H9 (cell line): ENCODE measurements at regions not wholly inside any gene's neighbourhood (a gene's known extent, or its start where the extent isn't known, plus 50 kb on each side); places are given as distances from the start of the nearest gene placed in this dataset.

Source experiments
- DNase-seq: peaks from one replicate; pipeline ENCODE4 v3.0.0-alpha.2; 2017
- H2AFZ ChIP-seq: one replicate; pipeline ENCODE4 v1.6.1; 2013; ENCODE audit warnings: mild to moderate bottlenecking, low read length, control low read depth, moderate library complexity
- H2AK5ac ChIP-seq: 2 replicates; pipeline ENCODE4 v1.6.1; 2013; ENCODE audit warnings: low read length, control low read depth, mixed read lengths; ENCODE audit not compliant: insufficient read length
- H2BK120ac ChIP-seq: one replicate; pipeline ENCODE4 v1.6.1; 2013; ENCODE audit warnings: low read depth, mild to moderate bottlenecking, low read length, control low read depth, inconsistent platforms; ENCODE audit not compliant: poor library complexity, severe bottlenecking
- H2BK12ac ChIP-seq: 2 replicates; pipeline ENCODE4 v1.6.1; 2013; ENCODE audit warnings: low read length, control low read depth, mixed read lengths, low read depth; ENCODE audit not compliant: insufficient read length
- H2BK15ac ChIP-seq: 2 replicates; pipeline ENCODE4 v1.6.1; 2013; ENCODE audit warnings: low read depth, low read length, control low read depth
- H2BK20ac ChIP-seq: one replicate; pipeline ENCODE4 v1.6.1; 2013; ENCODE audit warnings: low read depth, mild to moderate bottlenecking, low read length, control low read depth, inconsistent platforms; ENCODE audit not compliant: poor library complexity, severe bottlenecking
- H2BK5ac ChIP-seq: 2 replicates; pipeline ENCODE4 v1.6.1; 2013; ENCODE audit warnings: low read length, control low read depth, mixed read lengths; ENCODE audit not compliant: insufficient read length
- H3K14ac ChIP-seq: 2 replicates; pipeline ENCODE4 v1.6.1; 2013; ENCODE audit warnings: low read length, control low read depth; ENCODE audit not compliant: insufficient read depth
- H3K18ac ChIP-seq: 2 replicates; pipeline ENCODE4 v1.6.1; 2013; ENCODE audit warnings: low read depth, mild to moderate bottlenecking, mixed read lengths, low read length, control low read depth; ENCODE audit not compliant: insufficient read length
- H3K23ac ChIP-seq: 2 replicates; pipeline ENCODE4 v1.6.1; 2013; ENCODE audit warnings: low read length, control low read depth, mixed read lengths, low read depth; ENCODE audit not compliant: insufficient read length
- H3K23me2 ChIP-seq: 2 replicates; pipeline ENCODE4 v1.6.1; 2013; ENCODE audit warnings: low read depth, mild to moderate bottlenecking, mixed read lengths, low read length, control low read depth; ENCODE audit not compliant: insufficient read length, poor library complexity, severe bottlenecking
- H3K27ac ChIP-seq: 2 replicates; pipeline ENCODE4 v1.5.1; 2013; ENCODE audit warnings: low read length, control low read depth, mixed read lengths, low read depth; ENCODE audit not compliant: insufficient read length
- H3K27me3 ChIP-seq: 2 replicates; pipeline ENCODE4 v1.6.1; 2013; ENCODE audit warnings: low read length, control low read depth, inconsistent platforms; ENCODE audit not compliant: insufficient read depth
- H3K4ac ChIP-seq: 2 replicates; pipeline ENCODE4 v1.6.1; 2013; ENCODE audit warnings: low read depth, mild to moderate bottlenecking, control low read depth, inconsistent platforms, low read length, moderate library complexity
- H3K4me1 ChIP-seq: 2 replicates; pipeline ENCODE4 v1.6.1; 2013; ENCODE audit warnings: low read length, control low read depth, inconsistent platforms; ENCODE audit not compliant: insufficient read depth
- H3K4me2 ChIP-seq: 2 replicates; pipeline ENCODE4 v1.6.1; 2013; ENCODE audit warnings: low read length, control low read depth, mixed read lengths; ENCODE audit not compliant: insufficient read length, insufficient read depth
- H3K56ac ChIP-seq: 2 replicates; pipeline ENCODE4 v1.6.1; 2013; ENCODE audit warnings: low read depth, mild to moderate bottlenecking, mixed read lengths, low read length, control low read depth; ENCODE audit not compliant: insufficient read length
- H3K79me1 ChIP-seq: 2 replicates; pipeline ENCODE4 v1.6.1; 2013; ENCODE audit warnings: low read depth, mild to moderate bottlenecking, moderate library complexity, low read length, control low read depth, inconsistent platforms; ENCODE audit not compliant: insufficient read depth, poor library complexity, severe bottlenecking
- H3K79me2 ChIP-seq: 2 replicates; pipeline ENCODE4 v1.6.1; 2013; ENCODE audit warnings: low read length, control low read depth, inconsistent platforms; ENCODE audit not compliant: insufficient read depth
- H3K9ac ChIP-seq: 2 replicates; pipeline ENCODE4 v1.6.1; 2013; ENCODE audit warnings: low read length, control low read depth, mixed read lengths; ENCODE audit not compliant: insufficient read length; ENCODE audit errors: extremely low read depth
- H3K9me3 ChIP-seq: one replicate; pipeline ENCODE4 v1.6.1; 2013; ENCODE audit warnings: low read depth, low read length, inconsistent platforms; ENCODE audit not compliant: control insufficient read depth
- H3T11ph ChIP-seq: one replicate; pipeline ENCODE4 v1.6.1; 2013; ENCODE audit warnings: mild to moderate bottlenecking, low read length, control low read depth, inconsistent platforms
- H4K20me1 ChIP-seq: one replicate; pipeline ENCODE4 v1.6.1; 2013; ENCODE audit not compliant: control insufficient read depth, insufficient read length, insufficient read depth
- H4K5ac ChIP-seq: 2 replicates; pipeline ENCODE4 v1.6.1; 2013; ENCODE audit warnings: low read depth, mild to moderate bottlenecking, mixed read lengths, low read length, control low read depth; ENCODE audit not compliant: insufficient read length
- H4K8ac ChIP-seq: replicated peaks from 2 replicates; pipeline ENCODE4 v1.6.1; 2013; ENCODE audit warnings: low read length, control low read depth, mixed read lengths, low read depth; ENCODE audit not compliant: insufficient read length
- H4K91ac ChIP-seq: 2 replicates; pipeline ENCODE4 v1.6.1; 2013; ENCODE audit warnings: low read depth, mild to moderate bottlenecking, moderate library complexity, mixed read lengths, low read length, control low read depth; ENCODE audit not compliant: insufficient read length
- H3K27ac Mint-ChIP-seq, 3 experiments: 2 replicates in 2 of 3; 3 replicates in 1 of 3; pipeline ENCODE4 v1.8.0; 2020 to 2021; ENCODE audit warnings: mixed read lengths in 3 of 3, mild to moderate bottlenecking in 1 of 3, moderate library complexity in 1 of 3
- H3K27me3 Mint-ChIP-seq: 2 replicates; pipeline ENCODE4 v1.8.0; 2021; ENCODE audit warnings: low read depth, mild to moderate bottlenecking, moderate library complexity, mixed read lengths
- H3K36me3 Mint-ChIP-seq, 3 experiments: 2 replicates in 2 of 3; 3 replicates in 1 of 3; pipeline ENCODE4 v1.8.0; 2020 to 2021; ENCODE audit warnings: low read depth in 3 of 3, mixed read lengths in 3 of 3; ENCODE audit not compliant: insufficient read depth in 1 of 3
- H3K4me1 Mint-ChIP-seq, 2 experiments: 2 replicates each; pipeline ENCODE4 v1.8.0; 2020; ENCODE audit warnings: mixed read lengths in 2 of 2
- H3K4me3 Mint-ChIP-seq, 2 experiments: 2 replicates in 1 of 2; 3 replicates in 1 of 2; pipeline ENCODE4 v1.8.0; 2020 to 2021; ENCODE audit warnings: mild to moderate bottlenecking in 2 of 2, mixed read lengths in 2 of 2, moderate library complexity in 1 of 2
- H3K9me3 Mint-ChIP-seq, 2 experiments: 2 replicates in 1 of 2; 3 replicates in 1 of 2; pipeline ENCODE4 v1.8.0; 2020; ENCODE audit warnings: mild to moderate bottlenecking in 2 of 2, mixed read lengths in 2 of 2, moderate library complexity in 1 of 2
- CTCF ChIP-seq: fragments of 200-600 bp; sonication (generic); conservative IDR thresholded peaks from 3 replicates; pipeline ENCODE4 v1.8.0; 2021; ENCODE audit warnings: antibody characterized with exemption, mild to moderate bottlenecking
- WGBS: extraction: QIAGEN DNeasy Blood & Tissue Kit; methylation state at CpG from one replicate; pipeline ENCODE4 v1.1.7; 2013; ENCODE audit warnings: missing lambda C conversion rate, low lambda C conversion rate, mixed read lengths; ENCODE audit not compliant: insufficient read length; ENCODE audit errors: extremely low coverage; 5-methylcytosine and 5-hydroxymethylcytosine counted together

GRCh38 chr20:40463171-40463570 is 225.9 kb downstream of the MAFB start:
- no peak for DNase-seq
- H3K9me3 ChIP-seq, result no peaks in the 10 kb centered on the region
- no peak overlapping the region for H3K9ac ChIP-seq
- H3K79me1 ChIP-seq, result no peaks in the 10 kb centered on the region
- H2AFZ ChIP-seq, result no peak overlapping the region
- H4K91ac ChIP-seq, result no peak overlapping the region
- H3K56ac ChIP-seq, result no peak overlapping the region
- no peaks in the 10 kb centered on the region for H3K4me1 ChIP-seq
- H3K79me2 ChIP-seq, result no peaks in the 10 kb centered on the region
- no CpG with 5 or more reads among the region's 6 CpGs for WGBS
- Mint-ChIP-seq H3K27ac (peak overlapping the region in 1 of 3 experiments; percentile 24; a peak in 1 of 7 replicates), H3K27me3 (no peaks in the 10 kb centered on the region), H3K4me3 (no peak overlapping the region), H3K36me3 (peaks cover 0 to 2% (median 0%) of the 10 kb centered on the region in 3 experiments; a peak in 1 of 7 replicates), H3K4me1 (no peaks in the 10 kb centered on the region; a peak in 1 of 4 replicates), H3K9me3 (no peaks in the 10 kb centered on the region; a peak in 1 of 5 replicates)
- no peaks in the 10 kb centered on the region for H4K20me1 ChIP-seq
- H4K5ac ChIP-seq, result no peak overlapping the region
- no peak overlapping the region for H2AK5ac ChIP-seq
- no peak overlapping the region for H2BK120ac ChIP-seq
- no peak overlapping the region for H3K23ac ChIP-seq
- H3K27me3 ChIP-seq, result no peaks in the 10 kb centered on the region
- H4K8ac ChIP-seq, result no peak overlapping the region
- no peak overlapping the region for H3K18ac ChIP-seq
- no peak for TF ChIP-seq CTCF
- H3K27ac ChIP-seq, result no peak overlapping the region
- no peak overlapping the region for H2BK5ac ChIP-seq
- H3K14ac ChIP-seq, result no peak overlapping the region
- H3K23me2 ChIP-seq, result no peaks in the 10 kb centered on the region
- H2BK12ac ChIP-seq, result no peak overlapping the region
- H2BK20ac ChIP-seq, result no peak overlapping the region
- no peak overlapping the region for H3K4ac ChIP-seq
- H2BK15ac ChIP-seq, result no peak overlapping the region
- no peak overlapping the region for H3K4me2 ChIP-seq
- no peak overlapping the region for H3T11ph ChIP-seq
